OCI-LY3 (cell line): ENCODE measurements at regions not wholly inside any gene's neighbourhood (a gene's known extent, or its start where the extent isn't known, plus 50 kb on each side); places are given as distances from the start of the nearest gene placed in this dataset.

ENCODE experiments used
- H2AFZ ChIP-seq: fragments of 200-600, 300-600 bp; shearing (Covaris generic); 2 replicates; pipeline ENCODE4 v1.6.0; 2014; ENCODE audit warnings: antibody characterized with exemption, low read depth, low read length
- H3K27ac ChIP-seq: fragments of 200-600, 300-600 bp; sonication (generic); 2 replicates; pipeline ENCODE4 v1.5.1; 2014; ENCODE audit warnings: mild to moderate bottlenecking, low read length, moderate library complexity, mixed read lengths
- H3K27me3 ChIP-seq: fragments of 200-600, 300-600 bp; sonication (generic); 2 replicates; pipeline ENCODE4 v1.6.1; 2014; ENCODE audit warnings: low read depth, low read length, mixed read lengths
- H3K36me3 ChIP-seq: fragments of 200-600, 300-600 bp; sonication (generic); replicated peaks from 2 replicates; pipeline ENCODE3; 2014; ENCODE audit warnings: low read depth, low read length, mixed read lengths
- H3K4me1 ChIP-seq: fragments of 300-600, 200-600 bp; sonication (generic); 2 replicates; pipeline ENCODE4 v1.6.1; 2014; ENCODE audit warnings: low read length, mixed read lengths
- H3K4me2 ChIP-seq: fragments of 200-600, 300-600 bp; sonication (generic); 2 replicates; pipeline ENCODE4 v1.6.1; 2014; ENCODE audit warnings: low read length, mixed read lengths
- H3K4me3 ChIP-seq: fragments of 300-600, 200-600 bp; sonication (generic); 2 replicates; pipeline ENCODE4 v1.5.1; 2014; ENCODE audit warnings: antibody characterized with exemption, mild to moderate bottlenecking, low read length, moderate library complexity
- H3K79me2 ChIP-seq: fragments of 300-600, 200-600 bp; shearing (Covaris generic); 2 replicates; pipeline ENCODE4 v1.6.1; 2014; ENCODE audit warnings: mild to moderate bottlenecking, low read length, mixed read lengths
- H3K9ac ChIP-seq: fragments of 300-600, 200-600 bp; shearing (Covaris generic); 2 replicates; pipeline ENCODE4 v1.6.0; 2014; ENCODE audit warnings: mild to moderate bottlenecking, low read length, moderate library complexity
- H3K9me3 ChIP-seq: fragments of 200-600, 300-600 bp; shearing (Covaris generic); 2 replicates; pipeline ENCODE4 v1.6.1; 2014; ENCODE audit warnings: low read length, mixed read lengths; ENCODE audit not compliant: insufficient read depth
- H4K20me1 ChIP-seq: fragments of 200-600, 300-600 bp; sonication (generic); 2 replicates; pipeline ENCODE4 v1.6.1; 2016; ENCODE audit warnings: low read length, mixed read lengths; ENCODE audit not compliant: insufficient read depth
- CTCF ChIP-seq: fragments of 200-600, 300-600 bp; sonication (generic); IDR thresholded peaks from 2 replicates; pipeline ENCODE4 v1.5.1; 2014; ENCODE audit warnings: antibody characterized with exemption, low read length, low read depth
- EZH2phosphoT487 ChIP-seq: fragments of 200-600 bp; shearing (Covaris generic); IDR thresholded peaks from 2 replicates; pipeline ENCODE4 v1.6.1; 2018; ENCODE audit warnings: antibody characterized with exemption, mixed run types, low read depth

DNA sequence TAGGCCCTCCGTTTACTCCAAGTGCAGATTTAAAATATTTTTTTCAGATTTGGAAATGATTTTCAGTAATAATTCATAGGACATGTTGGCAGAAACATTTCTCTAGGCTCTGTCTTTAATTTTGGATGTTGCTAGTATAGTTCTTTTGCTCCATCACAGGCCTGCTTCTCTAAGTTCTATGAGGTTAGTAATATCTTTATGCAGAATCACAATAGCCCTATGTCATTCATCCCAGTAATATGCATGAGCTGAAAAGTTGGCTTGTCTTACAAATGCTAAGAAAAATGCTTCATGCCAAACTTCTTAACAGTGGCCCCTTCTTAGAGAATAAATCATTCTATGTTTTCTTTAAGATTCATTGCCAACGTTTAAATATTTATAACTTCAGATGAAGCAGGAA lies 148.3 kb upstream of the TLL1 start:
- Histone ChIP-seq H3K4me3 (no peak overlapping the region), H4K20me1 (no peaks in the 10 kb centered on the region), H3K27me3 (no peaks in the 10 kb centered on the region), H3K9me3 (no peaks in the 10 kb centered on the region), H3K4me1 (no peaks in the 10 kb centered on the region), H3K4me2 (no peak overlapping the region), H3K9ac (no peak overlapping the region), H3K36me3 (no peaks in the 10 kb centered on the region), H3K79me2 (no peaks in the 10 kb centered on the region), H3K27ac (no peak overlapping the region), H2AFZ (no peak overlapping the region)
- TF ChIP-seq CTCF = no peak
- TF ChIP-seq EZH2phosphoT487 = no peak

- Histone ChIP-seq H2AFZ (no peak overlapping the region), H3K4me2 (no peak overlapping the region), H3K36me3 (no peaks in the 10 kb centered on the region), H3K27me3 (no peaks in the 10 kb centered on the region), H3K27ac (no peak overlapping the region), H4K20me1 (no peaks in the 10 kb centered on the region), H3K9me3 (no peaks in the 10 kb centered on the region), H3K4me3 (no peak overlapping the region), H3K9ac (no peak overlapping the region), H3K79me2 (no peaks in the 10 kb centered on the region), H3K4me1 (no peaks in the 10 kb centered on the region)
- TF ChIP-seq CTCF = no peak
- no peak for TF ChIP-seq EZH2phosphoT487
Measured at GRCh38 chr4:165725352-165725751, 147.7 kb upstream of the TLL1 start.

DNA sequence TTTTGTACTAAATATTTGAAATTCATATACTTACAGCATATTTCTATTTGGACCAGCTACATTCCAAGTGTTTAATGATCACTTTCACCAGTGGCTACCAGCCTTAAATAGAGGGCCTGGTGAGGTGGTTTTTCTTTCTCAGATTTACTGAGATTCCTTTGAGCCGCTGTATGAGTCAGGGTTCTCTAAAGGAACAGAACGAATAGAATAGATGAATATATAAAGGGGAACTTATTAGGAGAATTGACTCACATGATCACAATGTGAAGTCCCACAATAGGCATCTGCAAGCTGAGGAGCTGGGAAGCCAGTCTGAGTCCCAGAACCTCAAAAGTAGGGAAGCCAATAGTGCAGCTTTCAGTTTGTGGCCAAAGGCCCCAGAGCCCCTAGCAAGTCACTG lies 146.2 kb upstream of the TLL1 start:
- TF ChIP-seq EZH2phosphoT487 = no peak
- TF ChIP-seq CTCF = no peak
- no peaks in the 10 kb centered on the region for H3K9me3 ChIP-seq
- H3K79me2 ChIP-seq = no peaks in the 10 kb centered on the region

GRCh38 chr4:165737309-165737972 lies 135.6 kb upstream of the TLL1 start:
- Histone ChIP-seq H2AFZ (no peak overlapping the region), H4K20me1 (no peaks in the 10 kb centered on the region), H3K27ac (no peak overlapping the region), H3K36me3 (no peaks in the 10 kb centered on the region), H3K9ac (no peak overlapping the region), H3K4me2 (no peak overlapping the region), H3K27me3 (no peaks in the 10 kb centered on the region), H3K9me3 (no peaks in the 10 kb centered on the region), H3K4me3 (no peak overlapping the region), H3K79me2 (no peaks in the 10 kb centered on the region), H3K4me1 (no peaks in the 10 kb centered on the region)
- TF ChIP-seq EZH2phosphoT487 (no peak), CTCF (no peak)

More for the DNA sequence above, 146.2 kb upstream of the TLL1 start:
- Histone ChIP-seq H4K20me1 (no peaks in the 10 kb centered on the region), H2AFZ (no peak overlapping the region), H3K4me2 (no peak overlapping the region), H3K27me3 (no peaks in the 10 kb centered on the region), H3K4me3 (no peak overlapping the region), H3K9ac (no peak overlapping the region), H3K4me1 (no peaks in the 10 kb centered on the region), H3K27ac (no peak overlapping the region), H3K36me3 (no peaks in the 10 kb centered on the region)
